OCI-M2 (cell line): ENCODE measurements at regions not wholly inside any gene's neighbourhood (a gene's known extent, or its start where the extent isn't known, plus 50 kb on each side); places are given as distances from the start of the nearest gene placed in this dataset.
"Not testable (repeated sequence)": the region's sequence is repeated elsewhere in the genome, so short reads cannot be mapped to it uniquely, and the experiment has no call there.

Experiments used
- DNase-seq: peaks from one replicate; lab custom pipeline; 2025; ENCODE audit not compliant: unreplicated experiment; lab: John Stamatoyannopoulos, UW

- no peak for DNase-seq
Observed at GRCh38 chr12:59517522-59517921, 78.3 kb upstream of the SLC16A7 start.

- DNase-seq, result no peak
Observed at GRCh38 chr12:59500915-59501314, 94.9 kb upstream of the SLC16A7 start.

GRCh38 chr12:59500335-59500734, 95.5 kb upstream of the SLC16A7 start:
- no peak for DNase-seq

GRCh38 chr12:59499774-59500173, 96.1 kb upstream of the SLC16A7 start:
- no peak for DNase-seq

GRCh38 chr12:59494617-59495016, 101.2 kb upstream of the SLC16A7 start:
- DNase-seq, result no peak

- DNase-seq, result no peak
Observed at GRCh38 chr12:59491877-59492276, 104.0 kb upstream of the SLC16A7 start.

- no peak for DNase-seq
Observed at GRCh38 chr12:59486827-59487226, 109.0 kb upstream of the SLC16A7 start.

GRCh38 chr12:59484575-59484974, 111.3 kb upstream of the SLC16A7 start:
- DNase-seq, result no peak

- not testable (repeated sequence) for DNase-seq
Observed at GRCh38 chr12:59474236-59474635, 121.6 kb upstream of the SLC16A7 start.

- DNase-seq, result peak; percentile 7
Observed at GRCh38 chr12:59472273-59472672, 123.6 kb upstream of the SLC16A7 start.

- no peak for DNase-seq
Observed at GRCh38 chr12:59459966-59460660, 135.7 kb upstream of the SLC16A7 start.

GRCh38 chr12:59453475-59453874, 142.4 kb upstream of the SLC16A7 start:
- no peak for DNase-seq

GRCh38 chr12:59452746-59453145, 143.1 kb upstream of the SLC16A7 start:
- no peak for DNase-seq

GRCh38 chr12:59452259-59452658, 143.6 kb upstream of the SLC16A7 start:
- no peak for DNase-seq

- DNase-seq, result no peak
Observed at GRCh38 chr12:59446116-59446515, 149.7 kb upstream of the SLC16A7 start.

- no peak for DNase-seq
Observed at GRCh38 chr12:59444932-59445331, 150.9 kb upstream of the SLC16A7 start.

- no peak for DNase-seq
Observed at GRCh38 chr12:59432057-59432456, 163.8 kb upstream of the SLC16A7 start.

GRCh38 chr12:59431266-59431665, 164.6 kb upstream of the SLC16A7 start:
- DNase-seq, result no peak

- DNase-seq, result no peak
Observed at GRCh38 chr12:59429766-59430165, 166.1 kb upstream of the SLC16A7 start.

- DNase-seq, result no peak
Observed at GRCh38 chr12:59425798-59426197, 170.0 kb upstream of the SLC16A7 start.

- DNase-seq, result not testable (repeated sequence)
Observed at GRCh38 chr12:59424666-59425065, 171.2 kb upstream of the SLC16A7 start.

GRCh38 chr12:59414051-59414450, 181.8 kb upstream of the SLC16A7 start:
- no peak for DNase-seq

GRCh38 chr12:59408431-59408830, 187.4 kb upstream of the SLC16A7 start:
- no peak for DNase-seq
